ENCODE measurements at regions not wholly inside any gene's neighbourhood (a gene's known extent, or its start where the extent isn't known, plus 50 kb on each side); places are given as distances from the start of the nearest gene placed in this dataset.

GRCh38 chr2:2839393-2839781, 508.3 kb upstream of the MYT1L start (continued):
- no peak for TF ChIP-seq POU6F1 (CRISPR knock-in tag; IDR thresholded peaks at IDR 0.05; ENCODE audit: borderline replicate concordance, low read depth)

- TF ChIP-seq ESRRG (CRISPR knock-in tag; IDR thresholded peaks at IDR 0.05) = no peak
- no peak for TF ChIP-seq OSR1 (CRISPR knock-in tag; IDR thresholded peaks at IDR 0.05)
- TF ChIP-seq ZNF8 (CRISPR knock-in tag; IDR thresholded peaks at IDR 0.05) = no peak
- no peak for TF ChIP-seq CSDC2 (CRISPR knock-in tag; IDR thresholded peaks at IDR 0.05)
- TF ChIP-seq ARNTL (CRISPR knock-in tag; IDR thresholded peaks at IDR 0.05; ENCODE audit: borderline replicate concordance, low read depth) = no peak
- TF ChIP-seq GLIS3 (CRISPR knock-in tag; IDR thresholded peaks at IDR 0.05) = no peak
- no peak for TF ChIP-seq ZFP3 (CRISPR knock-in tag; IDR thresholded peaks at IDR 0.05)
- no peak for TF ChIP-seq PATZ1 (CRISPR knock-in tag; IDR thresholded peaks at IDR 0.05; ENCODE audit: borderline replicate concordance)
- no peak for TF ChIP-seq RARB (CRISPR knock-in tag; IDR thresholded peaks at IDR 0.05)
- TF ChIP-seq ZC3H10 (CRISPR knock-in tag; IDR thresholded peaks at IDR 0.05) = no peak
- no peak for TF ChIP-seq CSRNP3 (CRISPR knock-in tag; IDR thresholded peaks at IDR 0.05)
- no peak for TF ChIP-seq POU6F1 (CRISPR knock-in tag; IDR thresholded peaks at IDR 0.05; ENCODE audit: borderline replicate concordance, low read depth)
- TF ChIP-seq ZFP30 (CRISPR knock-in tag; IDR thresholded peaks at IDR 0.05) = no peak
- ATAC-seq = no peak
Measured at GRCh38 chr2:2838548-2838845, 507.4 kb upstream of the MYT1L start.

GRCh38 chr2:2837746-2838547, 506.9 kb upstream of the MYT1L start:
- no peak for TF ChIP-seq ZNF70 (CRISPR knock-in tag; IDR thresholded peaks at IDR 0.05)
- no peak for TF ChIP-seq ESRRG (CRISPR knock-in tag; IDR thresholded peaks at IDR 0.05)
- no peak for TF ChIP-seq CREB5 (CRISPR knock-in tag; IDR thresholded peaks at IDR 0.05; ENCODE audit: low read depth)
- ATAC-seq = no peak

- no peak for ATAC-seq
- TF ChIP-seq ZFP30 (CRISPR knock-in tag; IDR thresholded peaks at IDR 0.05) (no peak), ESRRG (CRISPR knock-in tag; IDR thresholded peaks at IDR 0.05) (no peak), ISL1 (CRISPR knock-in tag; IDR thresholded peaks at IDR 0.05) (no peak), ZNF8 (CRISPR knock-in tag; IDR thresholded peaks at IDR 0.05) (no peak), SNAI2 (CRISPR knock-in tag; IDR thresholded peaks at IDR 0.05) (no peak), OSR1 (CRISPR knock-in tag; IDR thresholded peaks at IDR 0.05) (no peak), POU6F1 (CRISPR knock-in tag; IDR thresholded peaks at IDR 0.05; ENCODE audit: borderline replicate concordance, low read depth) (no peak), ZNF70 (CRISPR knock-in tag; IDR thresholded peaks at IDR 0.05) (no peak), CSRNP3 (CRISPR knock-in tag; IDR thresholded peaks at IDR 0.05) (no peak), ARNTL (CRISPR knock-in tag; IDR thresholded peaks at IDR 0.05; ENCODE audit: borderline replicate concordance, low read depth) (no peak), PPARA (CRISPR knock-in tag; IDR thresholded peaks at IDR 0.05; ENCODE audit: borderline replicate concordance) (no peak), PATZ1 (CRISPR knock-in tag; IDR thresholded peaks at IDR 0.05; ENCODE audit: borderline replicate concordance) (no peak), RARB (CRISPR knock-in tag; IDR thresholded peaks at IDR 0.05) (no peak), BACH2 (CRISPR knock-in tag; IDR thresholded peaks at IDR 0.05; ENCODE audit: borderline replicate concordance) (no peak)
Measured at GRCh38 chr2:2836343-2837070, 505.4 kb upstream of the MYT1L start.

Data from SK-N-SH treated with all-trans-retinoic acid at 6 μM for 48 hours (cell line).